ENCODE measurements at regions not wholly inside any gene's neighbourhood (a gene's known extent, or its start where the extent isn't known, plus 50 kb on each side); places are given as distances from the start of the nearest gene placed in this dataset.

GRCh38 chr10:36336315-36336714, 694.2 kb upstream of the FZD8 start:
- H4K91ac ChIP-seq (ENCODE audit: insufficient read depth, low read depth, low read length): peak overlapping the region; percentile 30; the same call in 1 of the 2 replicates
- no peak for TF ChIP-seq CTCF (conservative IDR thresholded peaks at IDR 0.05; ENCODE audit: low read depth, low read length)
- TF ChIP-seq CEBPB (IDR thresholded peaks at IDR 0.05; ENCODE audit: low read depth, low read length): peak; percentile 48
- no peak for TF ChIP-seq MAZ (IDR thresholded peaks at IDR 0.05; ENCODE audit: borderline replicate concordance, low read depth, low read length)
- TF ChIP-seq POLR2A (IDR thresholded peaks at IDR 0.05; ENCODE audit: low read depth, low read length): no peak
- no peak for TF ChIP-seq MAFK (IDR thresholded peaks at IDR 0.05; ENCODE audit: low read depth, low read length)
- no peak overlapping the region for H3K27ac ChIP-seq (ENCODE audit: insufficient read depth, low read length)
- no peak overlapping the region for H2AK5ac ChIP-seq (ENCODE audit: low read depth, low read length)
- BruUV-seq (replicated peaks): no TSS peak
- H3K4me1 ChIP-seq (ENCODE audit: control insufficient read depth, insufficient read depth, low read length): peaks cover 7% of the 10 kb centered on the region
- H2AK9ac ChIP-seq (replicated peaks; ENCODE audit: low read depth, low read length, poor library complexity): no peak overlapping the region
- H2AFZ ChIP-seq (replicated peaks; ENCODE audit: low read length, poor library complexity): no peak overlapping the region
- ATAC-seq (ENCODE audit: low read depth) (peak; percentile 53; the same call in 1 of the 2 replicates), DNase-seq (peak; percentile 54)
- no peaks in the 10 kb centered on the region for H3K9me3 ChIP-seq (ENCODE audit: control insufficient read depth, insufficient read depth, low read length)
- H3K14ac ChIP-seq (replicated peaks; ENCODE audit: low read depth, low read length): no peak overlapping the region
- peak overlapping the region; percentile 76 for H2BK120ac ChIP-seq (ENCODE audit: low read depth, low read length)
- no peak overlapping the region for H3K23ac ChIP-seq (ENCODE audit: low read depth, low read length)
- no peak overlapping the region for H2BK15ac ChIP-seq (ENCODE audit: low read depth, low read length)
- dilution Hi-C loops (cut with HindIII; ENCODE audit: low sequenced_read_pairs, unreplicated experiment) (no loop called here), intact Hi-C loops (cut with micrococcal nuclease) (no loop called here), in situ Hi-C loops (cut with MboI; ENCODE audit: low sequenced_read_pairs) (no loop called here)
- H4K5ac ChIP-seq (ENCODE audit: low read depth, low read length): peak overlapping the region; percentile 73; the same call in 1 of the 2 replicates
- H3K4me3 ChIP-seq (ENCODE audit: insufficient read depth, low read depth, low read length): no peak overlapping the region
- peak overlapping the region; percentile 22; the same call in 1 of the 2 replicates for H2BK20ac ChIP-seq (ENCODE audit: low read depth, low read length)
- no peak overlapping the region for H3K4ac ChIP-seq (ENCODE audit: low read depth, low read length)
- H3K56ac ChIP-seq (ENCODE audit: extremely low read depth, insufficient read depth, low read length): no peak overlapping the region
- H3K9me1 ChIP-seq (ENCODE audit: insufficient read depth, low read length): no peaks in the 10 kb centered on the region
- no peak overlapping the region for H4K8ac ChIP-seq (ENCODE audit: low read depth in 2 of 2, low read length in 2 of 2)
- ChIA-PET CTCF (interaction anchor here (0.9 kb wide), 1 partner anchor 31 kb away, joined by 3 read pairs; no protein-coding TSS in a partner anchor), POLR2A (ENCODE audit: unreplicated experiment) (no interaction called here)
- peak overlapping the region; percentile 45; the same call in 1 of the 2 replicates for H3K4me2 ChIP-seq (ENCODE audit: low read depth, low read length)
- no peaks in the 10 kb centered on the region for H3K79me1 ChIP-seq (ENCODE audit: low read depth in 1 of 2, low read length in 2 of 2)
- no peaks in the 10 kb centered on the region for H3K36me3 ChIP-seq (ENCODE audit: control insufficient read depth, insufficient read depth, low read length)
- no peaks in the 10 kb centered on the region for H4K20me1 ChIP-seq (ENCODE audit: insufficient read depth, low read length)
- no CpG with 5 or more reads among the region's 2 CpGs for WGBS, 2 experiments (ENCODE audit: extremely low coverage in 2 of 2, insufficient read length in 1 of 2)
- no peak overlapping the region for H3K9ac ChIP-seq (ENCODE audit: low read depth, low read length)
- peak overlapping the region; percentile 97; the same call in 1 of the 2 replicates for H3K18ac ChIP-seq (ENCODE audit: low read depth, low read length)
- peak overlapping the region; percentile 60 for H2BK5ac ChIP-seq (ENCODE audit: low read depth, low read length, poor library complexity, severe bottlenecking)
- no peaks in the 10 kb centered on the region for H3K27me3 ChIP-seq (ENCODE audit: control insufficient read depth, insufficient read depth, low read length)

Measured in IMR-90 (cell line).